NCI-H146 treated with DMSO at 0.1 percent for 48 hours (cell line): ENCODE measurements at regions not wholly inside any gene's neighbourhood (a gene's known extent, or its start where the extent isn't known, plus 50 kb on each side); places are given as distances from the start of the nearest gene placed in this dataset.
"Not testable (repeated sequence)": the region's sequence is repeated elsewhere in the genome, so short reads cannot be mapped to it uniquely, and the experiment has no call there.

Experiments used
- DNase-seq: peaks from one replicate; lab custom pipeline; 2025; ENCODE audit not compliant: unreplicated experiment; lab: John Stamatoyannopoulos, UW

- not testable (repeated sequence) for DNase-seq
Observed at GRCh38 chr18:30839056-30839561, 203.4 kb downstream of the DSC3 start.

- DNase-seq, result no peak
Observed at GRCh38 chr18:30828700-30829099, 213.8 kb downstream of the DSC3 start.

GRCh38 chr18:30819619-30820018 lies 222.9 kb downstream of the DSC3 start:
- DNase-seq, result no peak

GRCh38 chr18:30814446-30814845 lies 228.1 kb downstream of the DSC3 start:
- DNase-seq, result no peak

GRCh38 chr18:30811580-30811979 lies 231.0 kb downstream of the DSC3 start:
- no peak for DNase-seq

GRCh38 chr18:30810580-30810979 lies 232.0 kb downstream of the DSC3 start:
- DNase-seq, result no peak

GRCh38 chr18:30806823-30807222 lies 235.7 kb downstream of the DSC3 start:
- no peak for DNase-seq

GRCh38 chr18:30800800-30801199 lies 241.7 kb downstream of the DSC3 start:
- no peak for DNase-seq

- no peak for DNase-seq
Observed at GRCh38 chr18:30792051-30792450, 250.5 kb downstream of the DSC3 start.

- DNase-seq, result not testable (repeated sequence)
Observed at GRCh38 chr18:30788411-30788991, 254.0 kb downstream of the DSC3 start.

GRCh38 chr18:30787410-30787809 lies 255.1 kb downstream of the DSC3 start:
- no peak for DNase-seq

GRCh38 chr18:30781601-30782000 lies 260.9 kb downstream of the DSC3 start:
- DNase-seq, result no peak

- DNase-seq, result no peak
Observed at GRCh38 chr18:30775629-30776028, 266.9 kb downstream of the DSC3 start.

- not testable (repeated sequence) for DNase-seq
Observed at GRCh38 chr18:30772170-30772569, 270.4 kb downstream of the DSC3 start.

GRCh38 chr18:30766053-30766452 lies 276.5 kb downstream of the DSC3 start:
- DNase-seq, result no peak

- no peak for DNase-seq
Observed at GRCh38 chr18:30765247-30765646, 277.3 kb downstream of the DSC3 start.

- DNase-seq, result no peak
Observed at GRCh38 chr18:30763902-30764350, 278.6 kb downstream of the DSC3 start.

GRCh38 chr18:30754846-30755245 lies 287.7 kb downstream of the DSC3 start:
- no peak for DNase-seq

- DNase-seq, result no peak
Observed at GRCh38 chr18:30748541-30748940, 294.0 kb downstream of the DSC3 start.

GRCh38 chr18:30746224-30746623 lies 296.3 kb downstream of the DSC3 start:
- DNase-seq, result no peak

- DNase-seq, result no peak
Observed at GRCh38 chr18:30743033-30743432, 299.5 kb downstream of the DSC3 start.

GRCh38 chr18:30730915-30731314 lies 311.6 kb downstream of the DSC3 start:
- DNase-seq, result no peak

- DNase-seq, result no peak
Observed at GRCh38 chr18:30727849-30728248, 314.7 kb downstream of the DSC3 start.
